T47D (cell line): ENCODE measurements at regions not wholly inside any gene's neighbourhood (a gene's known extent, or its start where the extent isn't known, plus 50 kb on each side); places are given as distances from the start of the nearest gene placed in this dataset.
"Not testable (repeated sequence)": the region's sequence is repeated elsewhere in the genome, so short reads cannot be mapped to it uniquely, and the experiment has no call there.

ENCODE experiments used
- DNase-seq, 2 experiments: peaks; one replicate each; pipeline versions ENCODE4 v3.0.0 to v3.0.0-alpha.2; 2011 to 2012; ENCODE audit warnings: low read depth in 1 of 2, low spot score in 1 of 2
- JUND ChIP-seq: IDR thresholded peaks from 2 replicates; pipeline ENCODE4 v1.6.1; 2012; ENCODE audit warnings: low read depth
- in situ Hi-C: cut with HindIII; loops from 2 replicates; pipeline ENCODE4 v1.10.0; 2016; ENCODE audit warnings: low sequenced_read_pairs, low pct_unique_long_range_greater_than_20kb

DNA sequence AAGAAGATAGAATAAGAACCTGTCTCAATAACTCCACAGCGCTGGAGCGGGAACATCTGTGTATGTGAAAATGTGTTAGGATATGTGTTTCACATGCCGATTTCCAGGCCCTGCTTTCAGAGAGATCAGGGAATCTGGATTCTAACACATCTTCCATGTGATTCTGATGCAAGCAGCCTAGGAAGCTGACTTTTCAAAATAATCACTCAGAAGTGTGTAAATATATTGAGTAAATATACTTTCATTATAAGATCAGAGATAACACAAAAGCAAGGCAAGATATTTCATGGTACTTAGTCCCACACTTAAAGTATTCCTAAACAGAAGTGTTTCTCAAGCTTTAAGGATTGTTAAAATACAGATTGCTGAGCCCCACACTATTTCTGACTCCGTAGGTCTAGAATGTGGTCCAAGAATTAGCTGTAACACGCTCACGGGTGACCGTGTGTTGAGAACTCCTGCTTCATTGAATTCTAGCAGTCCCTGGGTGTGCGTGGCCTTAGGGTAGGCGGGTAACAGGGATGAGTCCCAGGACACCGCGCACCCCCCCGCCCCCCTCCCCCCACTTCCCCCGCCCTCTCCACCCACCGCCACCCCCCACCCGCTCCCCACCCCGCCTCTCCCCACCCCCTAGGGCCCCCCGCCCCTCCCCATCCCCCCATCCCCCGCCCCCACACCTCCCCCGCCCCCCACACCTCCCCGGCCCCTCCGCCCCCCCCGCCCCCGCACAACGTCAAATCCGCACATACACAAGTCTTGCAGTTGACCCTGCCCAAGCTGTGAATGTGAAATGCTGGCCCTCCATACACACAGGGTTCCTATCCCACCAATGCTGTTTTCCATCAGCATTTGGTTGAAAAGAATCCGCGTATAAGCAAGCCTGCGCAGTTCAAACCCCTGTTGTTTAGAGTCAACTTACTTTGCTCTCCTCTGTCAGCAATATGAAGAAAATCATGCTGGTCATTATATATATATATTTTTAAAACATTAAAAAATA lies 94.2 kb upstream of the SLC39A10 start:
- TF ChIP-seq JUND = no peak
- in situ Hi-C loops = no loop called here
- peak in 1 of 2 experiments; percentile 1 for DNase-seq

DNA sequence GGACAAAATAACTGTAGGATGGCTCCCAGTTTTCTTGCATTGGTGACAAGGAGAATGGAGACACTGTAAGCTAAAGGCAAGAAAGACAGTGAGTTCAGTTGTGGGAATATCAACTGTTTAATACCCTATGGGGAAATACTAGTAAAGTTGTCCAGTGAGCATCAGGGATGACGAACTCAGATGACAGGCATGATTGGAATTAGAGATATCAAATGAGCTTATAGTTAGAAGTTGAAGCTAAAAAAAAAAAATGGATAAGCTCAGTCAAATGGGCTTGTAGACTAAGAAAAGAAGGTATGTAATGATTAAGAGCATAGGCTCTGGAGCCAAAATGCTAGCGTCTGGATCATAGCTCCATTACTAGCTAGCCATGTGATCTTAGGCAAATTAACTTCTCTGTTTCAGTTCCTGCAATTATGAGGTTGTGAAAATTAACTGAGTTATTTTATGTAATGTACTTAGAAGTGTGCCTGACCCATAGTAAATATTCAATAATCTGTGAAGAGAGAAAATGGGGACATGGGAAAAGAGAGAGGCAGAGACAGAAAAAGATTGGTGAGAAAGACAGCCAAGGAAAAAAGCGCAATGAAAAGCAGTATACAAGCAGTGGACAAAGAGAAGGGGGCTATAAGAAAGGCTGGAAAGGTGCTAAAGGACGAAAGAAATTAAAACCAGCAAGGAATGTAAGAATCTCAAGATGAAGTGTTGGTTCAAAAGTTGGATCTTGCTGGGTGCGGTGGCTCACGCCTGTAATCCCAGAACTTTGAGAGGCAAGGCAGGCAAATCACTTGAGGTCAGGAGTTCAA lies 95.7 kb upstream of the SLC39A10 start:
- DNase-seq = peak in 1 of 2 experiments; percentile 5

DNA sequence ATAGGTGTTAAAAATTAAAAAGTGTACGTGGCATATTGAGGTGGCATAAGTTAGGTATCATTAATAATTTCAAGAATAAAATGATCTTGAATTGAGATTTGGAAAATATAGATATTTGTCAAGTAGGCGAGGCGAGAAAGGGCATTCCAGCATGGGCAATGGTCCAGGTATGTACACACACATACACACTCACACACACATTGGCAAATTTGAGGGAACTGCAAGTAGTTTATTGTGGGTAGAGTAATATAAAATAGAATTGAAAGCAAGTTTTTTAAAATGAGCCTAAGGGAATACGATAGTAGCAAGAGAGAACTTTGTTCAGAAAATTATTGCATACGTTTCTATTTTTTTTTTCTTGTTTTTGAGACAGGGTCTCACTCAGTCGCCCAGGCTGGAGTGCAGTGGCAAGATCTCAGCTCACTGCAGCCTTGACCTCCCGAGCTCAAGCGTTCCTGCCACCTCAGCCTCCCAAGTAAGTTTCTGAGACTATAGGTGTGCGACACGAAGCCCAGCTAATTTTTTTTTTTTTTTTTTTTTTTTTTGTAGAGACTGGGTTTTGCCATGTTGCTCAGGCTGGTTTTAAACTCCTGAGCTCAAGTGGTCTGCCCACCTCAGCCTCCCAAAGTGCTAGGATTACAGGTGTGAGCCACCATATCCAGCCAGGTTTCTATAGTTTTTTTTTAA lies 96.7 kb upstream of the SLC39A10 start:
- in situ Hi-C loops = no loop called here
- no peak for DNase-seq
- TF ChIP-seq JUND = no peak

More for the DNA sequence above, 95.7 kb upstream of the SLC39A10 start:
- TF ChIP-seq JUND = no peak
- in situ Hi-C loops = no loop called here

DNA sequence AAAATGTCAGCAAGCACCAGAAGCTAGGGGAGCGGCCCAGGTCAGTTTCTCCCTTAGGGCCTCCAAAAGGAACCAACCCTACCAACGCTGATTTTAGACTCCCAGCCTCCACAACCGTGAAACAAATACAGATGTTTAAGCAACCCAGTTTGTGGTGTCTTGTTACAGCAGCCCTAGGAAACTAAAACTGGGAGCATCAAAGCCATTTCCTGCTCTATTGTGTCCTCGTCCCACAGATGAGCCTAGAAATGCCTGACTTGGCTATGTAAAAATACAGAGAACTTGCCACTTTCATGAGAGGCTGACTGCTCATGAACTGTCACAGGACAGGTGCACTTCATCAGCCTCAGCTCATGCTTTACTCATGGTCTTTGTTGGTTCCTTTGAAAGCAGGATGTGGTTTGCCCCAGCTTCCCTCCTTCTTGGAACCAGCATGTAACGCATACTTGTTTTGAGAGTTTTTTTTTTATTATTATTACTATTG lies 97.6 kb upstream of the SLC39A10 start:
- in situ Hi-C loops = no loop called here
- TF ChIP-seq JUND = no peak
- peak in 1 of 2 experiments; percentile 2 for DNase-seq

DNA sequence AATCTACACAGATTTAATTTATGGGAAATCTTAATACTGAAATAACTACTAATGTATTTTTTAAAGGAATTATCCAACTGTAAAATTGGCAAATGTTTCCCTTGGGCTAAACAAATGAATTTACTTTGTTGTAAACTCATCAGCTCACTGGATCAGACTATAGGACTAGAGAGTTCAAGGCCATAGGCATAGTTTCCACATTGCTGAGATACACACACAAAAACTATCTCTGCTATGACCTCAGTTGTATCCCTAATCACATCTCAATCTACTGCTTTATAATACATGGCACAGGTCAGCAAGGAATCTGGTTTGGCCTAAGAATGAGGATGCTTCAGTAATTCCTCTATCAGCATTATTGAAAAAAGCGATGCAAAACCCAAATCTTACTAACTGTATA lies 101.1 kb upstream of the SLC39A10 start:
- in situ Hi-C loops = no loop called here
- DNase-seq = no peak
- no peak for TF ChIP-seq JUND

DNA sequence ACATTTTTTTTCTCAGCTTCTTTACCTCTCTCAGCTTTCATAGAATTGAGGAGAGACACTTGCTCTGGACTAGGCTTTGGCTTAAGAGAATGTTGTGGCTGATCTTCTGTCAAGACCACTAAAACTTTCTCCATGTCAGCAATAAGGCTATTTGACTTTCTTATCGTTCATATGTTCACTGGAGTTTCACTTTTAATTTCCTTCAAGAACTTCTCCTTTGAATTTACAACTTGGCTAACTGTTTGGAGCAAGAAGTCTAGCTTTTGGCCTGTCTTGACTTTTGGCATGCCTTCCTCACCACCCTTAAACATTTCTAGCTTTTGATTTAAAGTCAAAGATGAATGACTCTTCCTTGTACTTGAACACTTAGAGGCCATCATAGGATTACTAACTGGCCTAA lies 104.4 kb upstream of the SLC39A10 start:
- DNase-seq = no peak
- TF ChIP-seq JUND = no peak
- in situ Hi-C loops = no loop called here

DNA sequence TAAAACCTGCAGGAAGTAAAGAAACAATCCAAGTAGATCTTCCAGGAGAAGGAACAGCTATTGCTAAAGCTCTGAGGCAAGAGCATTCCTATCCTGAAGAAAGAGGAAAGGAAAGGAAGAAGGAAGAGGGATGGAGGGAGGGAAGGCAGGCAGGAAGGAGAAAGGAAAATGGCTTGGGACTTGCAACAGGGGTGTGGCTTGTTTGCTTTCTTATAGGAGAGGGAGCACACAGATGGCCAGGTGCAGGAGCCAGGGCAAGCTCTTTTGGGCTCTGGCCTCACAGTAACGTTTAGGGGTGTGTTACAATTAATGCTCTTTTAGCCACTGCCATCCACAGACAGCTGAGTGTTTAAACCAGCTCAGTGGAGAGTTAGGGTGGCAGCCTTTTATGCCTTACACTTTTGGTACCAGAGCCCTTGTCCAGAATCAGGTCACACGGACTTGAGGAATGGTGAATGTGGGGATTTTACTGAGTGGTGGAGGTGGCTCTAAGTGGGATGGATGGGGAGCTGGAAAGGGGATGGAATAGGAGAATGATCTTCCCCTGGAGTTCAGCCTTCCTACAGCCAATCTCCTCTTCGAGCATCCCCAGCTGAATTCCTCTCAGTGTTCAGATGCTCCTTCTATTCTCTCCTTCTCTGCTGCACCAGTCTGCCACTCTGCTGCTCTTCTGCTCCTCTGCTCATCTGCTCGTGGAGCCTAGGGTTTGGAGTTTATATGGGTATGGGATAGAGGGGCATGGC lies 108.7 kb upstream of the SLC39A10 start:
- in situ Hi-C loops = no loop called here
- DNase-seq = no peak
- no peak for TF ChIP-seq JUND

DNA sequence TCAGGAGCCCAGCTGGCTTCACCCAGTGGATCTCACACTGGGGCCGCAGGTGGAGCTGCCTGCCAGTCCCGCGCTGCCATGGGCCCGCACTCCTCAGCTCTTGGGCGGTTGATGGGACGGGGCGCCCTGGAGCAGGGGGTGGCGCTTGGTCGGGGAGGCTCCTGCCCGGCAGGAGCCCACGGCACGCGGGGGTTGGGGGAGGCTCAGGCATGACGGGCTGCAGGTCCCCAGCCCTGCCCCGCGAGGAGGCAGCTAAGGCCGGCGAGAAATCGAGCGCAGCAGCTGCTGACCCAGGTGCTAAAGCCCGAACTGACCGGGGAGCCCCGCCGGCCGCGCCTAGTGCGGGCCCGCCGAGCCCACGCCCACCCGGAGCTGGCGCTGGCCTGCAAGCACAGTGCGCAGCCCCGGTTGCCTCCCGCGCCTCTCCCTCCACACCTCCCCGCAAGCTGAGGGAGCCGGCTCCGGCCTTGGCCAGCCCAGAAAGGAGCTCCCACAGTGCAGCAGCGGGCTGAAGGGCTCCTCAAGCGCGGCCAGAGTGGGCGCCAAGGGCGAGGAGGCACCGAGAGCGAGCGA lies 109.7 kb upstream of the SLC39A10 start:
- not testable (repeated sequence) for DNase-seq

DNA sequence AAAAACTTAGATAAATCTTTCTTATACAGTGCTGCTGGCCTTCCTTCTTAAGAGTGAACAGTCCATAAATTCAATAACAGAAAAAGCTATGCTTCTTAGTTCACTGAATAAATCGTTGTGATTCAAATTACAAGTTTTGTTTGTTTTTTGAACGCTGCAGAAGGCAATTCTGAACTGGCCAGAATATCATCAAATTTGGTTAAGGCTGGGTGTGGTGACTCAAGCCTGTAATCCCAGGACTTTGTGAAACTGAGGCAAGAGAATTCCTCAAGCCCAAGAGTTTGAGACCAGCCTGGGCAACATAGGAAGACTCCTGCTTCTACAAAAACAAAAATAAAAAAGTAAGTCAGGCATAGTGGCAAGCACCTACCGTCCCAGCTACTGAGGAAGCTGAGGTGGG lies 111.2 kb upstream of the SLC39A10 start:
- in situ Hi-C loops = no loop called here
- DNase-seq = no peak
- no peak for TF ChIP-seq JUND

More for the DNA sequence above, 109.7 kb upstream of the SLC39A10 start:
- in situ Hi-C loops = not testable (repeated sequence)

DNA sequence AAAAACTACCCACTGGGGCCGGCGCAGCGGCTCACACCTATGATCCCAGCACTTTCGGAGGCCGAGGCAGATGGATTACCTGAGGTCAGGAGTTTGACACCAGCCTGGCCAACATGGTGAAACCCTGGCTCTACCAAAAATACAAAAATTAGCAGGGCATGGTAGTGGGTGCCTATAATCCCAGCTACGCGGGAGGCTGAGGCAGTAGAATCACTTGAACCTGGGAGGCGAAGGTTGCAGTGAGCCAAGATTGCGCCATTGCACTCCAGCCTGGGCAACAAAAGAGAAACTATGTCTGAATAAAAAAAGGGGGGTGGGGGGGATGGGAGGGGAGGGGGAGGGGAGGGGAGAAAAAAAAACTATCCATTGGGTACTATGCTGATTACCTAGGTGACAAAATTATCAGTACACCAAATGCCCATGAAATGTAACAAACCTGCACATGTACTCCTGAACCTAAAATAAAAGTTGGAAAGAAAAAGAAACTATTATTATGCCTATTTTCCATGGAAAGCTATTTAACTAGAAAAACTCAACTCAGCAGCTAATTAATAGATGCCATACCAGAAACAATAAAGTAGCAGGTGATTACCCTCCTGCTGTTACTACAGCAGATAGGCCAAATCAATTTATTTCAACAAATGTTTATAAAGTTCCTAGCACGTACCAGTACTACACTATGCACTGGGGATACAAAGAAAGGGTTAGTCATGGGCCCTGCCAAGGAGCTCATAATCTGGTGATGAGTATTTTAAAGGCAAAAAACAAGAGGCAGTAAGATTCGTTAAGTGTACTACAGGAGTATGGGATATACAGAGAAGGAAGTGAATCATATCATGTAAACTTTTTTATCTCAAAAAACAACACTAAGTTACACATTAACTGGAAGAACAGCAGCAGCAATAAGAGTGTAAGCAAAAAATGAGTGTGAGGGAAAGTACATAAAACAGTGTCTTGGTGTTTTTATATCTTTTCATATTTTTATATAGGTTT lies 112.8 kb upstream of the SLC39A10 start:
- DNase-seq = no peak
- no peak for TF ChIP-seq JUND
- in situ Hi-C loops = no loop called here
